GM18868 (cell line): ENCODE measurements at regions not wholly inside any gene's neighbourhood (a gene's known extent, or its start where the extent isn't known, plus 50 kb on each side); places are given as distances from the start of the nearest gene placed in this dataset.

ENCODE experiments used
- ATAC-seq: cut with Tn5 transposase; IDR thresholded peaks from one replicate; pipeline ENCODE4 v1.9.1; 2021; ENCODE audit warnings: mild to moderate bottlenecking, moderate library complexity; ENCODE audit not compliant: unreplicated experiment

- ATAC-seq: no peak
Measured at GRCh38 chr11:8323161-8323935, 59.7 kb upstream of the LMO1 start.

- no peak for ATAC-seq
Measured at GRCh38 chr11:8321876-8322275, 58.2 kb upstream of the LMO1 start.

GRCh38 chr11:8320076-8320475 is 56.4 kb upstream of the LMO1 start:
- ATAC-seq: no peak

GRCh38 chr11:8318536-8318935 is 54.9 kb upstream of the LMO1 start:
- ATAC-seq: no peak

GRCh38 chr11:8317159-8317558 is 53.5 kb upstream of the LMO1 start:
- no peak for ATAC-seq

- no peak for ATAC-seq
Measured at GRCh38 chr11:8315954-8316353, 52.3 kb upstream of the LMO1 start.

- no peak for ATAC-seq
Measured at GRCh38 chr11:8315463-8315862, 51.8 kb upstream of the LMO1 start.

GRCh38 chr11:8314916-8315315 is 51.2 kb upstream of the LMO1 start:
- no peak for ATAC-seq

GRCh38 chr11:8313504-8314090 is 49.9 kb upstream of the LMO1 start:
- ATAC-seq: no peak
